ENCODE measurements at regions not wholly inside any gene's neighbourhood (a gene's known extent, or its start where the extent isn't known, plus 50 kb on each side); places are given as distances from the start of the nearest gene placed in this dataset.
"Not testable (repeated sequence)": the region's sequence is repeated elsewhere in the genome, so short reads cannot be mapped to it uniquely, and the experiment has no call there.

DNA sequence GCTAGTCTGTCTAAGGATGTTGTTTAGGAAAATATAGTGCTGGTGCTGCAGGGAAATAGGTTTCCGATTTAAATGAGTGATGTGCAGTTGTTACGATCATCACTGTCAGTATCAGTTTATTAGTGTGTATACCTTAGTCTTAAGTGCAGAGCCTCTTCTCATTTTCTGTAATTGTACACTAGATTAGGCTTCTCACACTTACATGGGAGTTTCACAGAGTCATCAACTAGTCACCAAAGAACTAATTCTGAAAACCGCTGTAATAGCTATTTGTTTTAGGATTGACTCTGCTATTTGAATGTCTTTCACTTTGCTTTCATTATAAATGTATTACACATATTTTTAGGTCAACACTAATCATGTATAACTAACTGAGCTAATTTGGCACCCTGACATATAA lies 99.8 kb upstream of the ZEB2 start:
- no peak for DNase-seq
- intact Hi-C loops (cut with DNase I; ENCODE audit: low total_unique reads), result no loop called here
- 61 to 62% methylated on average over 3 of the region's 3 CpGs for WGBS, 2 donors
- Histone ChIP-seq H3K36me3 (ENCODE audit: low read depth, missing control alignments) (no peaks in the 10 kb centered on the region), H3K9me3 (no peaks in the 10 kb centered on the region), H3K27me3 (no peaks in the 10 kb centered on the region), H3K4me3 (no peak overlapping the region), H3K4me1 (no peaks in the 10 kb centered on the region), H3K27ac (no peak overlapping the region)
- TF ChIP-seq POLR2A (IDR thresholded peaks at IDR 0.05), result no peak
- TF ChIP-seq, protein P1, sequence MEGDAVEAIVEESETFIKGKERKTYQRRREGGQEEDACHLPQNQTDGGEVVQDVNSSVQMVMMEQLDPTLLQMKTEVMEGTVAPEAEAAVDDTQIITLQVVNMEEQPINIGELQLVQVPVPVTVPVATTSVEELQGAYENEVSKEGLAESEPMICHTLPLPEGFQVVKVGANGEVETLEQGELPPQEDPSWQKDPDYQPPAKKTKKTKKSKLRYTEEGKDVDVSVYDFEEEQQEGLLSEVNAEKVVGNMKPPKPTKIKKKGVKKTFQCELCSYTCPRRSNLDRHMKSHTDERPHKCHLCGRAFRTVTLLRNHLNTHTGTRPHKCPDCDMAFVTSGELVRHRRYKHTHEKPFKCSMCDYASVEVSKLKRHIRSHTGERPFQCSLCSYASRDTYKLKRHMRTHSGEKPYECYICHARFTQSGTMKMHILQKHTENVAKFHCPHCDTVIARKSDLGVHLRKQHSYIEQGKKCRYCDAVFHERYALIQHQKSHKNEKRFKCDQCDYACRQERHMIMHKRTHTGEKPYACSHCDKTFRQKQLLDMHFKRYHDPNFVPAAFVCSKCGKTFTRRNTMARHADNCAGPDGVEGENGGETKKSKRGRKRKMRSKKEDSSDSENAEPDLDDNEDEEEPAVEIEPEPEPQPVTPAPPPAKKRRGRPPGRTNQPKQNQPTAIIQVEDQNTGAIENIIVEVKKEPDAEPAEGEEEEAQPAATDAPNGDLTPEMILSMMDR (IDR thresholded peaks at IDR 0.05), result no peak

DNA sequence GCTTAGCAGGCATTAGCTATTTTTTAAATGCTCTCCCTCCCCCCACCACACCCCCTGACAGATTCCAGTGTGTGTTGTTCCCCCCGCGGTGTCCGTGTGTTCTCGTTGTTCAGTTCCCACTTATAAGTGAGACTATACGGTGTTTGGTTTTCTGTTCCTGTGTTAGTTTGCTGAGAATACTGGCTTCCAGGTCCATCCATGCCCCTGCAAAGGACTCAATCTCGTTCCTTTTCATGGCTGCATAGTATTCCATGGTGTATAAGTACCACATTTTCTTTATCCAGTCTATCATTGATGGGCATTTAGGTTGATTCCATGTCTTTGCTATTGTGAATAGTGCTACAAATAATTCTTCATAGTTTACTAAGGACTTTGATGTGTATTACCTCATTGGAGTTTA lies 97.3 kb upstream of the ZEB2 start:
- H3K27ac ChIP-seq; H3K9me3 ChIP-seq; H3K36me3 ChIP-seq (ENCODE audit: low read depth, missing control alignments); H3K4me3 ChIP-seq; H3K27me3 ChIP-seq; H3K4me1 ChIP-seq; intact Hi-C loops (cut with DNase I; ENCODE audit: low total_unique reads); DNase-seq: not testable (repeated sequence)
- WGBS, 2 donors, result 93 to 98% methylated on average over 6 of the region's 6 CpGs

DNA sequence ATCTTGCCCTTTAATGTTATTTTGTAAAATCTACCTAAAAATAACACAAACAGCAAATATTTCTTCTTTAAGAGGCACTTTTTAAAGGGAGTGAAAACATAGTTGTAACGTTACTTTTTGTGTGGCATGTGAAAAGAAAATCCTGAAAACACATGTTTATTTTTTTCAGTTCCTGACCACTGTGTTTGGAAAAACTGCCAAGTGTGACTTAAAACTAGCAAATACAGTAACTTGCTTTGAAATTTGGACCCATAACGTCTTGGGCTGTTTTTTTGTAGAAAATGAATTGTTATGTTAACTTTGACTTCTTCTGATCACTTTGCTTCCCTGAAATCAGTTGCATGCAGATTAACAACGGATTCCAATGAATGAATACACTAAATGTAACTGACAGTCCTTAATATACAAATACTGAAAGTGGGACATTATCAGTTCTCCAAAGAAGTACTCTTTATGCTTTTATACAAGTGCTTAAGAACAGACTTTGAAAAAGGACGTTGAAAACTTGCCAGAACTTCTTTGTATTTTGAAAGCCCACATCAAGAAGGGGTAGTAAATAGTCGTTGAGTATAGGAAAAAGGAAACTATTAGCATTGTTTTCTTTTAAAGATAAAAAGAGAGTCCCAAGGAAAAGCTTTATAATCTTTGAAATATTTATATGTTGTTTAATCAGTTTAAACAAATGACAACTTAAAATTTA lies 96.1 kb upstream of the ZEB2 start:
- no peak overlapping the region for H3K27ac ChIP-seq
- DNase-seq, result no peak
- no peak overlapping the region for H3K4me3 ChIP-seq
- no peaks in the 10 kb centered on the region for H3K9me3 ChIP-seq
- 37 to 47% methylated on average over 5 of the region's 5 CpGs for WGBS, 2 donors
- intact Hi-C loops (cut with DNase I; ENCODE audit: low total_unique reads), result no loop called here
- no peaks in the 10 kb centered on the region for H3K27me3 ChIP-seq
- no peaks in the 10 kb centered on the region for H3K4me1 ChIP-seq
- no peaks in the 10 kb centered on the region for H3K36me3 ChIP-seq (ENCODE audit: low read depth, missing control alignments)
- TF ChIP-seq, protein P1 (IDR thresholded peaks at IDR 0.05), result no peak
- no peak for TF ChIP-seq POLR2A (IDR thresholded peaks at IDR 0.05)

DNA sequence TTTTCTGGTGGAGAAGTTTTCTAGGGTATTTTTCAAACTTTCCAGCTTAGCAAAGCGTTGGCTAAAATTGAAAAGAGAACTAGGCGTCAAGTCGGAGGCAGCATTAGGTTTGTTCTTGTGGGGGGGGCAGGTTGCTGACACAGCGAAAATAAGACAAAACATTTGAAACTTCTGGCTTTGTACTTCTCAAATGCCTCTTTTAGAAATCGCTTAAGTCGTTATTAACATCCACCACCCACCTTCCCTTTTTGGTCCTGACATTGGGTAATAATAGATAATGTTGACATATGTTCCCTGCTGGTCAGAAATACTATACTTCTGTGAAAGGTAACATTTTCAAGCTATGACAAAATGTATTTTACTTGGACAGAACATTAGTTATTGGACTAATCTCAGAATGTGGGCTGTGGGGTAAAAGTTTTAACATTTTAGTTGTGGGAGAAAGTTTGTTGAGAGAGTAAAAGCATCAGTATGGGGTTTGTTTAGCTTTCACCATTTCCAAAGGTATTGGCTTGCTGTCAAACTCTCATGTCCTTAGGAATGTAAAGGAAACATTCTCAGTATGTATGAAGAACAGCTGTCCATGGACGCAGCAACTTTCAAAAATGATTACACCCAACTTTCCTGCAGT lies 88.1 kb upstream of the ZEB2 start:
- no peaks in the 10 kb centered on the region for H3K9me3 ChIP-seq
- DNase-seq, result peak; percentile 19

DNA sequence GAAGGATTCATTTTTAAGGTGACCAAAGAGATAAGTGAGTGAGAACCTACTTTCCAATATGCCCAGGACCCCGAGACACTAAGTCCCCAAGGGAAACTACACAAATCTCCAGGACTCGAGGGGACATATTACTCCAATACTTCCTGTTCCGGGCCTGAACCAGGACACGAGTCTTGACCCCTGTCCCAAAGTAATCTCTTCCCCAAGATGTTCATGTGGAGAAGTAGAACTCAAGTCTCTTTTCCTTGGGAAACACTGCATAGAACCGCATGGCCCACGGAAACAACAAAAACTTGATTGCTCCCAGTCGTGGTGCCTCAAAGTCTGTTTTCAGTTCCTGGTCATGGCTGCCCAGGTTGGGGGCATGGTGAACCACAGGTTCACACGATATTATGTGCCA lies 87.2 kb upstream of the ZEB2 start:
- intact Hi-C loops (cut with DNase I; ENCODE audit: low total_unique reads), result no loop called here
- no peaks in the 10 kb centered on the region for H3K27me3 ChIP-seq
- 67 to 75% methylated on average over 8 of the region's 8 CpGs for WGBS, 2 donors
- H3K4me1 ChIP-seq, result no peaks in the 10 kb centered on the region
- no peak for DNase-seq
- no peak overlapping the region for H3K4me3 ChIP-seq
- H3K9me3 ChIP-seq, result no peaks in the 10 kb centered on the region
- TF ChIP-seq, protein P1 (IDR thresholded peaks at IDR 0.05), result no peak
- H3K36me3 ChIP-seq (ENCODE audit: low read depth, missing control alignments), result no peaks in the 10 kb centered on the region
- no peak overlapping the region for H3K27ac ChIP-seq

More for the DNA sequence above, 88.1 kb upstream of the ZEB2 start:
- no peak for TF ChIP-seq POLR2A (IDR thresholded peaks at IDR 0.05)
- TF ChIP-seq, protein P1 (IDR thresholded peaks at IDR 0.05), result no peak
- H3K27me3 ChIP-seq, result no peaks in the 10 kb centered on the region
- H3K27ac ChIP-seq, result no peak overlapping the region
- no peak overlapping the region for H3K4me3 ChIP-seq
- intact Hi-C loops (cut with DNase I; ENCODE audit: low total_unique reads), result no loop called here
- no peaks in the 10 kb centered on the region for H3K36me3 ChIP-seq (ENCODE audit: low read depth, missing control alignments)
- no peaks in the 10 kb centered on the region for H3K4me1 ChIP-seq
- WGBS, 2 donors, result 64 to 77% methylated on average over 7 of the region's 7 CpGs

All from testis (tissue), 2 donors.